Brain microvascular endothelial cell (primary cell): ENCODE measurements at regions not wholly inside any gene's neighbourhood (a gene's known extent, or its start where the extent isn't known, plus 50 kb on each side); places are given as distances from the start of the nearest gene placed in this dataset.
"Not testable (repeated sequence)": the region's sequence is repeated elsewhere in the genome, so short reads cannot be mapped to it uniquely, and the experiment has no call there.

Experiments
- DNase-seq: peaks from one replicate; pipeline ENCODE4 v3.0.0-alpha.2; 2020
- H3K27ac ChIP-seq: fragments of 250-450 bp; sonication (Bioruptor Pico); 2 replicates; pipeline ENCODE4 v1.5.1; 2020; ENCODE audit warnings: mild to moderate bottlenecking, moderate library complexity
- H3K27me3 ChIP-seq: fragments of 250-450 bp; sonication (Bioruptor Pico); replicated peaks from 2 replicates; pipeline ENCODE4 v1.5.1; 2020; ENCODE audit warnings: mild to moderate bottlenecking
- H3K36me3 ChIP-seq: fragments of 250-450 bp; sonication (Bioruptor Pico); replicated peaks from 2 replicates; pipeline ENCODE4 v1.5.1; 2020; ENCODE audit warnings: mild to moderate bottlenecking
- H3K4me3 ChIP-seq: 2 replicates; pipeline ENCODE4 v1.5.1; 2011; ENCODE audit warnings: low read depth, mild to moderate bottlenecking, control low read depth, low read length, moderate library complexity
- CTCF ChIP-seq: IDR thresholded peaks from 2 replicates; pipeline ENCODE4 v1.5.1; 2011; ENCODE audit warnings: low read depth, mild to moderate bottlenecking, moderate library complexity, low read length, control low read depth, inconsistent platforms; ENCODE audit errors: missing control alignments
- in situ Hi-C: cut with HindIII; loops from 2 replicates; pipeline ENCODE4 v1.10.0; 2017; ENCODE audit warnings: low sequenced_read_pairs, low pct_ligation_motif_present

GRCh38 chr1:194776657-194777056 lies 1590.2 kb upstream of the B3GALT2 start:
- Histone ChIP-seq H3K4me3 (no peak overlapping the region), H3K27ac (no peak overlapping the region), H3K27me3 (no peaks in the 10 kb centered on the region), H3K36me3 (no peaks in the 10 kb centered on the region)
- in situ Hi-C loops: no loop called here
- TF ChIP-seq CTCF: no peak
- no peak for DNase-seq

GRCh38 chr1:194774535-194774934 lies 1588.1 kb upstream of the B3GALT2 start:
- Histone ChIP-seq H3K36me3 (no peaks in the 10 kb centered on the region), H3K27ac (no peak overlapping the region), H3K4me3 (no peak overlapping the region), H3K27me3 (no peaks in the 10 kb centered on the region)
- in situ Hi-C loops: no loop called here
- no peak for TF ChIP-seq CTCF
- no peak for DNase-seq

DNA sequence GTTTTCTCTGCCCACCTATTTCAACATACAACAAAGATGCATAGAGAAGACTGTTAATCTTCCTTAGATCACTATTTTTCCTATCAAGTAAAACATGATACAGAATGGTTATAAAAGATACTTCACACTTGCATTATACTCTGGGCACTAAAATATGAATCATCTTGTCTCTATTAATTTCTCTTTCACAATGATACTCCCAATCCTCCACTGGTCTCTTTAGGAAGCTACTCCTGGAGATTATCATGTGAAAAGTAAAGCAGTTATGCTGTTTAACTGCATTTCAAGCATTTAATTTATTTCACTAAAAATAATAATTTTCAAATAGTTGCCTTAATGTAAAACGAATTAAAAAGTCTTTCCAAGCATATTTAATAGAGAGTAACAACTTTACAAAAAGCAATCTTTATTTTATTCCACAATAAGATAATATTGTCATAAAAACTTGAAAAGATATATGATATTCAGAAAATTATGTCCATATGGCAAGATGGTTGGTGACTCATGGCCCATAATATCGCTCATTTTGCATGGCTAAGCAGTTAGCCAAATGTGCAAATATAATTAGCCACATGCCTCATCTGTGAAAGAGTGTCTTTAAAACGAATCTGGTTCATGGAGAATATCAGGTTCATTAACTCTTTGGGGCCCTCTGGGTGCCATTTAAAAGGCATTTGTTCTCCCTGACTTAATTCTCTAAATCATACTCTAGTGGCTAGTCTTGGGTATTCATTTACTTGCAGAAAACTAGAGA lies 1569.0 kb upstream of the B3GALT2 start:
- Histone ChIP-seq H3K27ac (no peak overlapping the region), H3K36me3 (no peaks in the 10 kb centered on the region), H3K4me3 (no peak overlapping the region), H3K27me3 (no peaks in the 10 kb centered on the region)
- no peak for TF ChIP-seq CTCF
- in situ Hi-C loops: no loop called here
- no peak for DNase-seq

DNA sequence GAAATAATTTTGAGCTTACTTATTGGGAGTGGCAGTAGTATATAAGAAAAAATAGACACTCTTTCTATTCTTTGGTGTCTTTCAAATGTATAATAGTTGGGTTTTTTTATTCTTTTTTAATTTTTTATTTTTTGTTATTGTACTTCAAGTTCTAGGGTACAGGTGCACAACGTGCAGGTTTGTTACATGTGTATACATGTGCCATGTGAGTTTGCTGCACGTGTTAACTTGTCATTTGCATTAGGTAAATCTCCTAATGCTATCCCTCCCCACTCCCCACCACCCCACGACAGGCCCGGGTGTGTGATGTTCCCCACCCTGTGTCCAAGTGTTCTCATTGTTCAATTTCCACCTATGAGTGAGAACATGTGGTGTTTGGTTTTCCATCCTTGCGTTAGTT lies 1552.4 kb upstream of the B3GALT2 start:
- H3K36me3 ChIP-seq, H3K27ac ChIP-seq, H3K4me3 ChIP-seq, DNase-seq, H3K27me3 ChIP-seq, in situ Hi-C loops: not testable (repeated sequence)

DNA sequence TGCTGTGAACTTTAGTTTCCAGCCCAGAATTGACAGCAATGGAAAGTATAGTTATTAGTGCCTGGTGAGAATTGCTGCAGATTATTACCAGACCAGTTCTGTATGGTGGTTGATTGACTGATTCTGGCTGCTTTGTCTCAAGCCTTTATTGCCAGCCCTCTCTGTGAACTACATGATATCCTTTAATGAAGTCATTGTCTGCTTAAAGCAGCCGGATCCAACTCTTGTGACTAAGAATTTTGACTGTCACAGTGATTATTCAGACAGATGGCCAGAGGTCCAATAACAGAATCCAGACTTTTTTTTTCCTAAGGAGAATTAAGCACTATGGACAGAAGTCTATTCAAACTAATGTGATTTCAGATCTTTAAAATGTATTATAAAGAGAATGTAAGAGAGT lies 1548.6 kb upstream of the B3GALT2 start:
- in situ Hi-C loops: no loop called here
- no peak for TF ChIP-seq CTCF
- Histone ChIP-seq H3K27me3 (no peaks in the 10 kb centered on the region), H3K27ac (no peak overlapping the region), H3K36me3 (no peaks in the 10 kb centered on the region), H3K4me3 (no peak overlapping the region)
- no peak for DNase-seq

GRCh38 chr1:194731025-194731424 lies 1544.6 kb upstream of the B3GALT2 start:
- Histone ChIP-seq H3K4me3 (no peak overlapping the region), H3K27me3 (no peaks in the 10 kb centered on the region), H3K27ac (no peak overlapping the region), H3K36me3 (no peaks in the 10 kb centered on the region)
- no peak for TF ChIP-seq CTCF
- in situ Hi-C loops: no loop called here
- no peak for DNase-seq
